Stimulated activated CD4-positive, alpha-beta T cell treated with anti-CD3 and anti-CD28 coated beads, Interleukin-12 subunit alpha, Interleukin-12 subunit beta, amount 100 ng/mL, for 48 hours (primary cell): ENCODE measurements at regions not wholly inside any gene's neighbourhood (a gene's known extent, or its start where the extent isn't known, plus 50 kb on each side); places are given as distances from the start of the nearest gene placed in this dataset.
"Not testable (repeated sequence)": the region's sequence is repeated elsewhere in the genome, so short reads cannot be mapped to it uniquely, and the experiment has no call there.

Experiments used
- DNase-seq, 3 donors: peaks; one replicate each; pipeline ENCODE4 v3.0.0-alpha.2; 2020; ENCODE audit warnings: low read depth in 2 of 3, low spot score in 1 of 3

DNA sequence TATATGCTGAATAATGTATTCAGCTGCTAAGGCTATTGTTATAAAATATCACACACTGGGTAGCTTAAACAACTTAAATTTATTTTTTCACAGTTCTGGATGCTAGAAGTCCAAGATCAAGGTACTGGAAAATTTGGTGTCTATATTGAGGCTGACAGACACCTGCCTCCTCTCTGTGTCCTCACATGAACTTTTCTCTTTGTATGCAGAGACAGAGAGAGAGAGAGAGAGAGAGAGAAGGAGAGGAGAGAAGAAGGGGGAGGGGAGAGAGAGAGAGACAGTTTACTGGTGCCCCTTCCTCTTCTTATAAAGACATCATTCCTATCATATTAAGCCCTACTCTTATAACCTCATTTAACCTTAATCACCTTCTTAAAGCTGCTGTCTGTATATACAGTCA, 320.1 kb upstream of the THBS1 start:
- DNase-seq, result no peak

GRCh38 chr15:39261397-39262183, 319.3 kb upstream of the THBS1 start:
- DNase-seq, result not testable (repeated sequence)

DNA sequence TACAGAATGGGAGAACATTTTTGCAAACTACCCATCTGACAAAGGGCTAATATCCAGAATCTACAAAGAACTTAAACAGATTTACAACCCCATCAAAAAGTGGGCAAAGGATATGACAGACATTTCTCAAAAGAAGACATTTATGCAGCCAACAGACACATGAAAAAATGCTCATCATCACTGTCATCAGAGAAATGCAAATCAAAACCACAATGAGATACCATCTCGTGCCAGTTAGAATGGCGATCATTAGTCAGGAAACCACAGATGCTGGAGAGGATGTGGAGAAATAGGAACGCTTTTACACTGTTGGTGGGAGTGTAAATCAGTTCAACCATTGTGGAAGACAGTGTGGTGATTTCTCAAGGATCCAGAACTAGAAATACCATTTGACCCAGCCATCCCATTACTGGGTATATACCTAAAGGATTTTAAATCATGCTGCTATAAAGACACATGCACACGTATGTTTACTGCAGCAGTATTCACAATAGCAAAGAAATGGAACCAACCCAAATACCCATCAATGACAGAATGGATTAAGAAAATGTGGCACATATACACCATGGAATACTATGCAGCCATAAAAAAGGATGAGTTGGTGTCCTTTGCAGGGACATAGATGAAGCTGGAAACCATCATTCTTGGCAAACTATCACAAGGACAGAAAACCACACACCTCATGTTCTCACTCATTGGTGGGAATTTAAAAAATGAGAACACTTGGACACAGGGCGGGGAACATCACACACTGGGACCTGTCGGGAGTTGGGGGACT, 317.7 kb upstream of the THBS1 start:
- not testable (repeated sequence) for DNase-seq

DNA sequence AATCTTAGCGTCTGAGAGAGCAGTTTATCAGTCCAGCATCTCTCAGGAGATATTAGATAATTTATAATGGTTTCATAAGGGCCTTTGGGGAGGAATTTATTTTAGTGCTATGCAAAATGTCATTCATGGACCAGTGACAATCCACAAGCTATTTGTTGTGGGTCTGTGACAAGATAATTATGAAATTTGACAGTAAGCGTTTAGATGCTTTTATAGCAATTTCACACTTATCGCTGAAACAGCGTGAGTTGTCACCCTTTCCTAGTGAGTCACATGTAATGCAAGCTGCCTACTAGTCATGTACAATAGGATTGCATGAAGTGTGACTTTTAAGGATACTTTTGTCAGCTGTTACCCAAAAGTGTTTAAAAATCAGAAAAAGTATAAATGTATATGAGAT, 315.6 kb upstream of the THBS1 start:
- DNase-seq, result no peak

GRCh38 chr15:39266890-39267289, 314.0 kb upstream of the THBS1 start:
- no peak for DNase-seq

DNA sequence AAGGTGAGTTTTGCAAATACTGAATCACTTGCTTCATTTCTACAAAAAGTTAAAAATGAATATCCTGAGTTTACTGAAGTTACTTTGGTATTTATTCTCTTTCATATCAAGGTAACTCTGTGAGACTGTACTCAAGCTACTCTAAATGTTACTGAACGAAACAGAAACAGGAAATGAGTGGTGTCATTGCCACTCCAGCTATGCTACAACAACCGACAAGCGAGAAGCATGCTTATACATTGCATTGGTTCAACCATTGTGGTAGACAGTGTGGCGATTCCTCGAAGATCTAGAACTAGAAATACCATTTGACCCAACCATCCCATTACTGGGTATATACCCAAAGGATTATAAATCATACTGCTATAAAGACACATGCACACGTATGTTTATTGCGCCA, 313.2 kb upstream of the THBS1 start:
- DNase-seq, result no peak

DNA sequence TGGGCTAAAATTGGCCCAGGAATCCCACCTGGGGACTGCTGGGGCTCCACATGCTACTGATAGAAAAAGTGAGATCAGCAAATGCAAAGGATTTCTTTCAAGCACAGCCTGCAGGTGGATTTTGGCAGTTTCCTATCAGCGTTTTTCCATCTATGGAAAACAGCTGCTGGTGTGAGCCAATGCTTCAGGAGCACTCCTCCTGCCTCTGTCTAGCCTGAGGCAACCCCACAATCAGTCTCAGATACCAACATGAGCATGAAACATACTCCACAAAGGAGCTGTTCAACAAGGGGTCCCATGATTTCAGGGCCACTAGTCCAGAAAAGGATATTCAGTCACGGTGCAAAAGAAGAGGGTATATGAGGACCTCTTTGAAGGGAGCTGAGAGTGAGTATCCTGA, 311.5 kb upstream of the THBS1 start:
- no peak for DNase-seq

GRCh38 chr15:39269821-39270220, 311.1 kb upstream of the THBS1 start:
- no peak for DNase-seq

GRCh38 chr15:39270221-39270855, 310.5 kb upstream of the THBS1 start:
- no peak for DNase-seq

DNA sequence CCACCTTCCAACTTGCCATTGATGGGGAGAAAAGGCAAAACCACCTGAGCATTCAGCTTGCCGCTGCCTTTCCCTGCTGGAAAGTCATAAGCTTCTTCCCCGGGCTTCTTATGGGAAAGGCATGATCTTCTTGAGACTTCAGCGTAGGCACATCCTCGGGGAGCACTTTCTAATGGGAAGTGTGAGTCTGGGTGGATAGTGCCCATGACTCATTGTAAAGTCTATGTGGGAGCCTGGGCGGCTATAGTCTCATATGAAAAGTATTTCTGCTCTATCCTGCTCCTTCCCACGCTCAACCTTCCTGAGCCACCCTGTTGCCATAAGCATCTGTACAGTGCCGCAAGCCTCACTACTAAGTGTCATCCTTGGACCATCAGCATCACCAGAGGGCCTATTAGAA, 309.9 kb upstream of the THBS1 start:
- DNase-seq, result no peak

- DNase-seq, result no peak
Observed at GRCh38 chr15:39272901-39273300, 308.0 kb upstream of the THBS1 start.

- DNase-seq, result no peak
Observed at GRCh38 chr15:39273717-39274411, 307.0 kb upstream of the THBS1 start.

GRCh38 chr15:39275066-39275465, 305.8 kb upstream of the THBS1 start:
- DNase-seq, result no peak

GRCh38 chr15:39279311-39279710, 301.6 kb upstream of the THBS1 start:
- no peak for DNase-seq

GRCh38 chr15:39281094-39281493, 299.8 kb upstream of the THBS1 start:
- no peak for DNase-seq

DNA sequence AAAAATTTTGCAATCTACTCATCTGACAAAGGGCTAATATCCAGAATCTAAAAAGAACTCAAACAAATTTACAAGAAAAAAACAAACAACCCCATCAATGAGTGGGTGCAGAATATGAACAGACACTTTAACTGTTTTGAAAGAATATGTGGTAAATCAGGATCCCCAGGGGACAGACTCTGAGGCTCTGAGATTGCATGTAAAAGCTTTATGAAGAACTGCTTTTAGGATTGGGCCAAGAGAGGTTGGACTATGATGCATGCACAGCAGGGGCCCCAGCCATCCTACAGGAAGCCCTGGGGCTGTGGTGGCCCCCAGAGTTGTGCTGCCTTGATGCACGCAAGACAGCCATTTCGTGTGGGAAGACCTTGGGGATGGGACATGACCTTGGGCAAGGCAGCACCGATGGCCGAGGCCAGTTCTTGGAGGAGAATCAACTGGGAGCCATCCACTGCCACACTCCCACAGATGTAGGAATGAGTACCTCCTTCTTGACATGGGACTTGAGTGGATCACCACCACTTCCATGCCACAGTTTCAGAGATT, 298.1 kb upstream of the THBS1 start:
- DNase-seq, result no peak

DNA sequence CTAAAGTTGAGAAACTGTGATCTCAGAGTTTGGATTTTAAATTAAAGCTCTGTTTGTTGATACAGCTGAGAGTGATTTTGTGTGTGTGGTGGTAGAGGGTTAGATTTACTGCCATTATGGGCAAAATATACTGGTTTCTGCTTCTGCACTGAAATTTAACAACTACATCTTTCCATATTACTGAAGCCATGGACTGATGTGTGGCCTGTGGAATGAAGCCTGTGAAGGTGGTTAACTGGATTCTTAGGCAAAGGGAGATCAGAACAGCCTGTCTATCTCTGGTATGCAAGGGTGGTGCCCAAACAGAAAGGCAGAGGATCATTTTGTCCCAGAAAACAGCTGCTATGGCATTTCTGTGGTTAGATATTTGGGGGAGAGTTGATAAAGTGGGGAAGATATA, 297.3 kb upstream of the THBS1 start:
- DNase-seq, result no peak

DNA sequence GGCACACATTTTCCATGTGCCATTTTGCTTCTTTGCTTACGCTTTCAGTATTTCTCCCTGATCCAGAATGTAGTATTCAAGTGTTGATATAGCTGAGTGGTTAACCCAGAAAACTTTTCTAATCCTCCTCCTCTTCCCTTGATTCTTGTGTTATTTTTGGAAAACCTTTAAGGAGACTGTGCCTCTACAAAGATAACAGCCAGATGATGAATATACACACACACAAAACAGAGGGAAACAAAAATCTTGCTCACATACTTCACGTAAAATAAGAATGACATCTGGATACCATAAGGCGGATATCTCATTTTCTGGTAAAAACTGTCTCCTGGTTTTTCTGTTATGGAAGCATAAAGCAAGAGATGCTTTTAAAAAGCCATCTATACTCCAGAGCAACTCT, 295.8 kb upstream of the THBS1 start:
- no peak for DNase-seq

DNA sequence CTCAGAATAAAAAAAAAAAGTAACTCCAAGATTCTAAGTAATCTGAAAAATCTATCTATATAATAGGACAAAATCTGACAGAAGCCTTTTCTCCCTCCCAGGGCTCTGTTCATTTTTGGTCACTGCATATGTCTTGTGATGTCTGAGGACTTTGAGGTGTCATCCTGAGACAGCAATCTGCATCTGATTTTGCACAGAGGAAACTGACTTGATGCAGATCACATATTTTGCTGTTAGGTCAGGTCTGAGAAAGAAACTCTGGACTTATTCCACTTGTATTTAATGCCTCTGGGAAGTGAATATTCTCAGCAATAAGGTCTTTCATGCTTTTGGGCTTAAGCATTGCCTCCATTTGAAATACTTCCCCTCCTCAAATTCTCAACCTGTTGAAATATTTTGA, 295.2 kb upstream of the THBS1 start:
- no peak for DNase-seq

DNA sequence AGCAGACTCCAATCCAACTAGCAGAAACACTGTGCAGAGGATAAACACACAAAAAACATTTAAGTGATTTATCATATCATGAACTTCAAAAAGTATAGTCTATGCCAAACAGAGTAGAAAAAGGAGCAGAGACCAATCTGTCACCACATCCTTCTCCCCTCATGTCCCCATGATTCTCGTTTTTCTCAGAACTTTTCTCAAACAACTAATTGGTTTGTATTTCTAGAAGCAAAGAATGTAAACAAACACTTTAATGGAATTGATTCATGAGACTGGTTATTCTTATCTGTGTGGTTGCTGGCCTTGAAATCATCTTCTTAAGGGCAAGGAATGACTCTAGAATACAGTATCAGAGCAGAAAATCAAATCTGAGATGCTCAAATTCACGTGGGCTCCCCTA, 294.2 kb upstream of the THBS1 start:
- no peak for DNase-seq
